Neural cell (in vitro differentiated cells): ENCODE measurements at regions not wholly inside any gene's neighbourhood (a gene's known extent, or its start where the extent isn't known, plus 50 kb on each side); places are given as distances from the start of the nearest gene placed in this dataset.

Experiments used
- H2AFZ ChIP-seq: fragments of 200-600, 300-800 bp; sonication (generic), shearing (Covaris generic); 2 replicates; pipeline ENCODE4 v1.6.0; 2014; ENCODE audit warnings: low read depth, mild to moderate bottlenecking, antibody characterized with exemption, low read length, moderate library complexity
- H3F3A ChIP-seq: fragments of 200-600 bp; shearing (Covaris generic); 2 replicates; pipeline ENCODE4 v1.6.1; 2016; ENCODE audit warnings: mild to moderate bottlenecking, moderate library complexity, mixed read lengths, antibody characterized with exemption, low read length; ENCODE audit not compliant: insufficient read depth, poor library complexity, severe bottlenecking
- H3K27ac ChIP-seq: fragments of 200-600, 300-800 bp; sonication (generic), shearing (Covaris generic); 2 replicates; pipeline ENCODE4 v1.5.1; 2014; ENCODE audit warnings: mild to moderate bottlenecking, low read length, moderate library complexity
- H3K27me3 ChIP-seq: fragments of 300-800, 200-600 bp; sonication (generic), shearing (Covaris generic); 2 replicates; pipeline ENCODE4 v1.6.0; 2014; ENCODE audit warnings: mild to moderate bottlenecking, low read depth, low read length, moderate library complexity; ENCODE audit not compliant: insufficient read depth
- H3K36me3 ChIP-seq: fragments of 300-800, 200-600 bp; sonication (generic), shearing (Covaris generic); 2 replicates; pipeline ENCODE4 v1.5.1; 2014; ENCODE audit warnings: mild to moderate bottlenecking, antibody characterized with exemption, low read length, moderate library complexity; ENCODE audit not compliant: insufficient read depth
- H3K4me2 ChIP-seq: fragments of 300-800, 200-600 bp; sonication (generic), shearing (Covaris generic); 2 replicates; pipeline ENCODE4 v1.6.0; 2014; ENCODE audit warnings: mild to moderate bottlenecking, low read length
- H3K4me3 ChIP-seq: fragments of 300-800, 200-600 bp; sonication (generic), shearing (Covaris generic); 2 replicates; pipeline ENCODE4 v1.5.1; 2014; ENCODE audit warnings: mild to moderate bottlenecking, low read length, moderate library complexity
- H3K79me2 ChIP-seq: fragments of 200-600 bp; shearing (Covaris generic); replicated peaks from 2 replicates; pipeline ENCODE4 v1.6.0; 2014; ENCODE audit warnings: mild to moderate bottlenecking, low read length, moderate library complexity; ENCODE audit not compliant: insufficient read depth
- H3K9ac ChIP-seq: fragments of 300-800, 200-600 bp; sonication (generic), shearing (Covaris generic); 2 replicates; pipeline ENCODE4 v1.6.1; 2016; ENCODE audit warnings: mild to moderate bottlenecking, low read length, mixed read lengths
- H3K9me2 ChIP-seq: fragments of 200-600 bp; shearing (Covaris generic); 2 replicates; pipeline ENCODE4 v1.6.1; 2016; ENCODE audit warnings: mild to moderate bottlenecking, low read length, mixed read lengths; ENCODE audit not compliant: insufficient read depth
- H3K9me3 ChIP-seq: fragments of 200-600, 300-800 bp; sonication (generic), shearing (Covaris generic); 2 replicates; pipeline ENCODE4 v1.6.1; 2016; ENCODE audit warnings: mild to moderate bottlenecking, mixed run types, low read length, moderate library complexity, mixed read lengths
- H4K20me1 ChIP-seq: fragments of 200-600 bp; shearing (Covaris generic); 2 replicates; pipeline ENCODE4 v1.6.1; 2016; ENCODE audit warnings: mild to moderate bottlenecking, mixed run types; ENCODE audit not compliant: insufficient read depth
- EP300 ChIP-seq: fragments of 450-650 bp; conservative IDR thresholded peaks from 2 replicates; pipeline ENCODE4 v1.6.1; 2014; ENCODE audit warnings: antibody characterized with exemption, mild to moderate bottlenecking, moderate library complexity; ENCODE audit not compliant: poor library complexity, severe bottlenecking
- EZH2 ChIP-seq: fragments of 200-600, 300-800 bp; shearing (Covaris generic), sonication (generic); IDR thresholded peaks from 2 replicates; pipeline ENCODE4 v1.6.1; 2014; ENCODE audit warnings: antibody characterized with exemption, low read length, borderline replicate concordance, mild to moderate bottlenecking; ENCODE audit not compliant: insufficient read depth, poor library complexity, severe bottlenecking
- MXI1 ChIP-seq: fragments of 450-650 bp; conservative IDR thresholded peaks from 2 replicates; pipeline ENCODE4 v1.6.1; 2014; ENCODE audit warnings: antibody characterized with exemption, mild to moderate bottlenecking; ENCODE audit not compliant: poor library complexity, severe bottlenecking
- POLR2AphosphoS5 ChIP-seq: IDR thresholded peaks from 2 replicates; pipeline ENCODE4 v1.6.1; 2012
- RAD21 ChIP-seq: fragments of 450-650 bp; conservative IDR thresholded peaks from 2 replicates; pipeline ENCODE4 v1.6.1; 2014; ENCODE audit warnings: antibody characterized with exemption, mild to moderate bottlenecking, moderate library complexity
- REST ChIP-seq: IDR thresholded peaks from 2 replicates; pipeline ENCODE4 v1.6.1; 2012; ENCODE audit warnings: borderline replicate concordance
- SMC3 ChIP-seq: fragments of 450-650 bp; conservative IDR thresholded peaks from 2 replicates; pipeline ENCODE4 v1.6.1; 2014; ENCODE audit warnings: antibody characterized with exemption, mild to moderate bottlenecking, moderate library complexity; ENCODE audit not compliant: poor library complexity
- TAF1 ChIP-seq: IDR thresholded peaks from 2 replicates; pipeline ENCODE4 v1.6.1; 2012; ENCODE audit warnings: low read depth
- TF ChIP-seq, protein P1 (sequence below): fragments of 450-650 bp; IDR thresholded peaks from 2 replicates; pipeline ENCODE4 v1.5.1; 2014; ENCODE audit warnings: antibody characterized with exemption, mild to moderate bottlenecking, moderate library complexity; ENCODE audit not compliant: poor library complexity, severe bottlenecking

DNA sequence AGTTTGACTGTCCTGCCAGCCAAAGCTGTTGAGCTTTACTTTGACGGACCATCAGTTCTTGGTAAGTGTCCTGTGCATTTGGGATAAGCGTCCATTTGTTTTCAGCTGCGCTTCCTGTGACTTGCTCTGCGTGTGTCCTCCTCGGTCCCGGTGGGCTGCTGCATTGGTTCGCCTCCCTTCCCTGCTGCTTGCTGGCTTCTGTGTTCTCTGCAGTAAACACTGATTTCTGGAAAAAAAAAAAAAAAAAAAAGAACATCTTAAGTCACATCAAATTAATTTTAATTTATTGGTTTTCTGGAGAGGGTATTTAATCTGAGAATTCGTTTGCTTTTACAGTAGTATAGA lies 264.1 kb downstream of the SEC23A start:
- Histone ChIP-seq H3K9ac (no peak overlapping the region), H3F3A (no peaks in the 10 kb centered on the region), H3K9me3 (no peaks in the 10 kb centered on the region), H3K27ac (no peak overlapping the region), H3K36me3 (no peaks in the 10 kb centered on the region), H3K27me3 (no peaks in the 10 kb centered on the region), H2AFZ (no peak overlapping the region), H3K4me3 (no peak overlapping the region), H3K4me2 (no peak overlapping the region), H4K20me1 (no peaks in the 10 kb centered on the region), H3K9me2 (no peaks in the 10 kb centered on the region), H3K79me2 (no peaks in the 10 kb centered on the region)
- TF ChIP-seq SMC3 (no peak), MXI1 (no peak), REST (no peak), EZH2 (no peak)
- TF ChIP-seq, protein P1, sequence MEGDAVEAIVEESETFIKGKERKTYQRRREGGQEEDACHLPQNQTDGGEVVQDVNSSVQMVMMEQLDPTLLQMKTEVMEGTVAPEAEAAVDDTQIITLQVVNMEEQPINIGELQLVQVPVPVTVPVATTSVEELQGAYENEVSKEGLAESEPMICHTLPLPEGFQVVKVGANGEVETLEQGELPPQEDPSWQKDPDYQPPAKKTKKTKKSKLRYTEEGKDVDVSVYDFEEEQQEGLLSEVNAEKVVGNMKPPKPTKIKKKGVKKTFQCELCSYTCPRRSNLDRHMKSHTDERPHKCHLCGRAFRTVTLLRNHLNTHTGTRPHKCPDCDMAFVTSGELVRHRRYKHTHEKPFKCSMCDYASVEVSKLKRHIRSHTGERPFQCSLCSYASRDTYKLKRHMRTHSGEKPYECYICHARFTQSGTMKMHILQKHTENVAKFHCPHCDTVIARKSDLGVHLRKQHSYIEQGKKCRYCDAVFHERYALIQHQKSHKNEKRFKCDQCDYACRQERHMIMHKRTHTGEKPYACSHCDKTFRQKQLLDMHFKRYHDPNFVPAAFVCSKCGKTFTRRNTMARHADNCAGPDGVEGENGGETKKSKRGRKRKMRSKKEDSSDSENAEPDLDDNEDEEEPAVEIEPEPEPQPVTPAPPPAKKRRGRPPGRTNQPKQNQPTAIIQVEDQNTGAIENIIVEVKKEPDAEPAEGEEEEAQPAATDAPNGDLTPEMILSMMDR, result no peak

- H3K9me3 ChIP-seq, result no peaks in the 10 kb centered on the region
- no peak overlapping the region for H3K4me2 ChIP-seq
- no peaks in the 10 kb centered on the region for H3K36me3 ChIP-seq
- no peaks in the 10 kb centered on the region for H3K9me2 ChIP-seq
- no peaks in the 10 kb centered on the region for H3F3A ChIP-seq
- H3K79me2 ChIP-seq, result no peaks in the 10 kb centered on the region
- no peak overlapping the region for H3K4me3 ChIP-seq
- TF ChIP-seq RAD21, result no peak
- no peak for TF ChIP-seq MXI1
- no peak for TF ChIP-seq TAF1
- no peak for TF ChIP-seq SMC3
- TF ChIP-seq REST, result no peak
- TF ChIP-seq EZH2, result no peak
- TF ChIP-seq, protein P1, result no peak
- TF ChIP-seq EP300, result no peak
- TF ChIP-seq POLR2AphosphoS5, result no peak
- no peak overlapping the region for H2AFZ ChIP-seq
- no peaks in the 10 kb centered on the region for H4K20me1 ChIP-seq
- no peaks in the 10 kb centered on the region for H3K27me3 ChIP-seq
- no peak overlapping the region for H3K9ac ChIP-seq
- no peak overlapping the region for H3K27ac ChIP-seq
These were observed 264.7 kb downstream of the SEC23A start for GRCh38 chr14:38838049-38838978.
